ENCODE measurements at regions not wholly inside any gene's neighbourhood (a gene's known extent, or its start where the extent isn't known, plus 50 kb on each side); places are given as distances from the start of the nearest gene placed in this dataset.

- no peak for TF ChIP-seq PRDM15 (CRISPR knock-in tag; IDR thresholded peaks at IDR 0.05)
Observed at GRCh38 chr17:73822371-73822770, 178.1 kb upstream of the SDK2 start (continued).

- H3K27me3 Mint-ChIP-seq (ENCODE audit: low read depth): peaks cover 74% of the 10 kb centered on the region
- no peak overlapping the region for H3K4me3 Mint-ChIP-seq
- peaks cover 5% of the 10 kb centered on the region for H3K36me3 Mint-ChIP-seq
- H3K27ac Mint-ChIP-seq: no peak overlapping the region
- peaks cover 70% of the 10 kb centered on the region for H3K4me1 Mint-ChIP-seq
- CTCF ChIA-PET: interaction anchor here (0.9 to 1.9 kb wide), 6 partner anchors 10 to 177 kb away, joined by 3 to 7 read pairs (median 3); no protein-coding TSS in a partner anchor
- DNase-seq (ENCODE audit: low spot score) (no peak), ATAC-seq (no peak)
- TF ChIP-seq ZBTB21 (CRISPR knock-in tag; IDR thresholded peaks at IDR 0.05; ENCODE audit: borderline replicate concordance) (no peak), NR1H2 (CRISPR knock-in tag; IDR thresholded peaks at IDR 0.05) (no peak), TP53 (CRISPR knock-in tag; IDR thresholded peaks at IDR 0.05) (no peak), ZSCAN18 (CRISPR knock-in tag; IDR thresholded peaks at IDR 0.05) (no peak), ZNF138 (CRISPR knock-in tag; conservative IDR thresholded peaks at IDR 0.05) (no peak)
- H3K9me3 Mint-ChIP-seq: peaks cover 5% of the 10 kb centered on the region
- POLR2A ChIA-PET: interaction anchor here (0.5 kb wide), 1 partner anchor 113 kb away, joined by 3 read pairs; no protein-coding TSS in a partner anchor
Observed at GRCh38 chr17:73823684-73824083, 179.4 kb upstream of the SDK2 start.

- Mint-ChIP-seq H3K4me3 (no peak overlapping the region), H3K27ac (no peak overlapping the region), H3K36me3 (no peaks in the 10 kb centered on the region), H3K27me3 (ENCODE audit: low read depth) (peaks cover 74% of the 10 kb centered on the region), H3K9me3 (no peaks in the 10 kb centered on the region), H3K4me1 (peaks cover 77% of the 10 kb centered on the region)
- CTCF ChIA-PET: interaction anchor here (1.6 to 1.9 kb wide), 2 partner anchors 126 to 177 kb away, joined by 3 to 7 read pairs; no protein-coding TSS in a partner anchor
- DNase-seq (ENCODE audit: low spot score) (no peak), ATAC-seq (no peak)
- POLR2A ChIA-PET: no interaction called here
- TF ChIP-seq JUN (CRISPR knock-in tag; IDR thresholded peaks at IDR 0.05) (no peak), FOXP1 (CRISPR knock-in tag; IDR thresholded peaks at IDR 0.05; ENCODE audit: borderline replicate concordance) (no peak), ZNF512 (CRISPR knock-in tag; IDR thresholded peaks at IDR 0.05; ENCODE audit: borderline replicate concordance) (no peak), RELA (CRISPR knock-in tag; IDR thresholded peaks at IDR 0.05; ENCODE audit: borderline replicate concordance) (no peak), CDX4 (CRISPR knock-in tag; IDR thresholded peaks at IDR 0.05; ENCODE audit: borderline replicate concordance) (no peak), GTF2I (CRISPR knock-in tag; conservative IDR thresholded peaks at IDR 0.05) (no peak), FOXJ3 (CRISPR knock-in tag; IDR thresholded peaks at IDR 0.05; ENCODE audit: borderline replicate concordance) (no peak), SMAD4 (CRISPR knock-in tag; IDR thresholded peaks at IDR 0.05) (no peak), CBFB (CRISPR knock-in tag; IDR thresholded peaks at IDR 0.05; ENCODE audit: low read depth) (no peak), SP1 (CRISPR knock-in tag; conservative IDR thresholded peaks at IDR 0.05) (no peak), RORB (CRISPR knock-in tag; IDR thresholded peaks at IDR 0.05) (no peak), AR (CRISPR knock-in tag; IDR thresholded peaks at IDR 0.05) (no peak), NR1H2 (CRISPR knock-in tag; IDR thresholded peaks at IDR 0.05) (no peak), CREB1 (CRISPR knock-in tag; IDR thresholded peaks at IDR 0.05) (no peak), GRHL2 (CRISPR knock-in tag; IDR thresholded peaks at IDR 0.05; ENCODE audit: insufficient replicate concordance, severe bottlenecking) (no peak), ZNF423 (CRISPR knock-in tag; IDR thresholded peaks at IDR 0.05) (no peak)
Observed at GRCh38 chr17:73824321-73824720, 180.1 kb upstream of the SDK2 start.
